Fibroblast of peridontal ligament (primary cell): ENCODE measurements at regions not wholly inside any gene's neighbourhood (a gene's known extent, or its start where the extent isn't known, plus 50 kb on each side); places are given as distances from the start of the nearest gene placed in this dataset.

Experiments
- DNase-seq: peaks from one replicate; pipeline ENCODE4 v3.0.0-alpha.2; 2010; ENCODE audit errors: extremely low read depth

DNA sequence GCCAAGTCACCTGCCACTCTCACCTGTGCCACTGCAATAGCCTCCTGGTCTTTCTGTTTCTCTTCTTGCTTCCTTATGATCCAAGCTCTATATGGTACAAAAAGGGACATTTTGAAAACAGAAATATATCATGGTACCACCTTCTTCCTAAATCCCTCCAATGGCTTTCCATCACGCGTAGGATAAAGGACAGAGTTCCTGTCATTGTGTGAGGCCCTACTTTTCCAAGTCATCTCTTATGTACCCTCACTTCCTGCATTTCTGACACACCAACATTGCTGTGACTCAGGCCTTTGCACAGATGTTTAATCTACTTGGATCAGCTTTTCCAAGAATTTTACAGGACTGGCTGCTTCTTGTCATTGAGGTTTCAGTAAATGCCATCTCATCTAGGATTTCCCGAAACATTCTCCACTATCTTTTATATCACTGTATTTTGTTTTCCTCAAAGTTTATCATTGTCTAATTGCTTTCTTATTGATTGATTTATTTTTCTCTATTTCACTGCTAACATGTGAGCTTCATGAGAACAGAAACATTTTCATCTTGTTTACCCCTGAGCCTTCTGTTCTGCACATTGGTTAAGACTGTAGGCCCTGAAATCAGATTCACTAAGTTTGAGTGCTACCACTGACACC lies 426.1 kb upstream of the FANCL start:
- no peak for DNase-seq

DNA sequence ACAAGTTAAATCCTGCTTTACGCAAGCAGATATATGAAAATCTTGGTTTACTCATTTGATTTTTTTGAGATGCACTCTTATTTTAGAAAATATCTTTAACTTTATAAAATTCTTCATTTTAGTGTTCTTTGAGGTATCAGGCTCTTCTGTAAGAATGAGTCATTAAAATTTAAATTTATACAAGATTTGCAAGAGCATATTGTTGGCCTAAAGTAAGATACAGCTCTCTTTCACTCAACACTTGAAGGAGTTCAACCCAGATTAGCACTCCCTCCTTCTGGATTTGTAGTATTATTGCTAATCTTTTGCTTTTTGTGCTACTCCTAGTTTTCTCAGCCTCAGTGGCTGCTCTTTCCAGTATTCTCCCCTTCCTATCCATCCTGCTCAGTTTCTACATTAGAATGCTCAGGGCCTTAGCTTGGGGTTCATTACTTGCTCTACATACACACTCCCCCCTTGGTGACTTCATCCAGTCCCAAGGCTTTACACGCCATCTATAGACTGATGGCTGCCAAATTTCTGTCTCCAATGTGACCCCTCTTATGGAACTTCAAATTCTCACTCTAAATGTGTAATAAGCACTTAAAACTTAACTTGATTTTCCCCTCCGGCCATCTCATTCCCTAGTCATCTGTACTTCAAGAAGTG lies 425.3 kb upstream of the FANCL start:
- DNase-seq = no peak

DNA sequence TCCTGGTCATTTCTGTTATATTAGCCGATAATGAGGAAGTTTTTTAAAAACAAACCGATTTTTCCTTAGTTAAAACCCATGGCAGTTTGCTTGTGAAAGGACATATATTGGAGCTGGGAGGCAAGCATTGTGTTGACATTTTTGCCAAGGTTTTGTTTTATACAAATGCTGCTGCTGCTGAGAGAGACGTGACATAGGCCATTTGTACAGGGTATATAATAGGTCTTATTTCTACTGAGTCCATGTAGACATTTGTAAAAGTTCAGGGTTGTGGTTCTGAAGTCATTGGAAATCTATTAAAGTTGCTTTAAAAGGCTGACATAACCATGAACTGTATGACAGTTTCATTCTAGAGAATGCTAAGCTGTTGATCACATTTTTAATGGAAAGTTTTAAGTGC lies 424.0 kb upstream of the FANCL start:
- no peak for DNase-seq

DNA sequence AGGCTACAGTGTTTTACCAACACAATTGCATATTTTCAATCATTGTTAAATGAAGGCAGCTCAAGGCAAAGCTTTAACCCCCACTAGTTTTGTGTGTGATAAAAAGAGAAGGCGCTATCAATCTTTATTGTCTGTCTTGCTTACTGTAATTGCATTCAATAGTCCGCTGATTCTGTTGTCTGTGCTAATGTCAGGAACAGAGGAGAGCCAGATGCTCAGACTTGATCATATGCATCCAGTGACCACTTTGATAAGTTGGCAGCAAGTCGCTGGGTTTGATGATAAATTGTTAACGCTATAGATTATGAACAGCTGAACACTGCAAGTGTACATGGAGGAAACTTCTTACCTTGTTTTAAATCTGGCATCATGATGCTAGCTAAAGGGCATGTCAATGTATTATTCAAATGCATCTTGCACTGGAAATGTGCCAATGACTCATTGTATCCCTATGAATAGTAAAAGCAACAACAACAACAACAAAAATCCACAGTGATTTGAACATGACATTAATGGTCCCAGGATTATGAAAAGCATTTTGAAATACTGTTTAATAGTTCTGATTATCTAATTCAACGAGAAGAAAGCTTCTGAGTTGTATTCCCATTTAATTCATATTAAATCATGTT lies 423.5 kb upstream of the FANCL start:
- DNase-seq = no peak

DNA sequence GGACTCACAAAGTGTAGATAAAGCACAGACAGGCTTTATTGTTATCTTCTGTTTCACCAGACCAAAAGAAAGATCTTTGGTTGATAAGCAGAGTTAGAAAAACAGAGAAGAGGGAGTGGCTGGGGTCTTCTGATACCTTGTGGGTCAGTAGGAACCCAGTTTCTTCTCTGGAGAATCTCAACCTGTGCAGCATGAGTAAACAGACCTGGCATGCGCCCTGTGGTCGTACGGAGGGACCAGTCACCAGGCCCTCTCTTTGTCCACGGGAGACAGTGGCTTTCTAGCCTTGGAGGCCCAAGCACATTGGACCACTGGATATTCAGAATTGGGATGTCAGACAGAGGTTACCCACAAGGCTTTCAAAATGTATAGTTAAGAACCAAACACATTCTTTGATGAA lies 418.9 kb upstream of the FANCL start:
- no peak for DNase-seq

DNA sequence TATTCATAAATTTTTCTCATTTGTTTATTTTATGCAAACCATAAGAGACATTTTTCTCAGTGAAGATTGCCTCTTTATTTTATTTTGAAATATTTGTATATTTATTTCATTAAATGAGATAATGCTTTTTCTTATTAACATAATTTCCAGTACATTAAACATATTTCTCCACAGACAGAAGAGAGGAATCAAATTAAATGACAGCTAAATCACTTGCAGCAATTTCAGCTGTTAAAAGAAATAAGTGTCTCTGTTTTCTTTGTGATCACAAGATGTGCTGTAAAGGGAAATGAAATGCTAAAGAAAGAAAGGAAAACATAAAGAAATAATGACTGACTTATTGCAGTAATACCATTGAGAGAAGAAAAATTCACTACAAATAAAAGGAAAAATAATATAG lies 414.0 kb upstream of the FANCL start:
- no peak for DNase-seq

DNA sequence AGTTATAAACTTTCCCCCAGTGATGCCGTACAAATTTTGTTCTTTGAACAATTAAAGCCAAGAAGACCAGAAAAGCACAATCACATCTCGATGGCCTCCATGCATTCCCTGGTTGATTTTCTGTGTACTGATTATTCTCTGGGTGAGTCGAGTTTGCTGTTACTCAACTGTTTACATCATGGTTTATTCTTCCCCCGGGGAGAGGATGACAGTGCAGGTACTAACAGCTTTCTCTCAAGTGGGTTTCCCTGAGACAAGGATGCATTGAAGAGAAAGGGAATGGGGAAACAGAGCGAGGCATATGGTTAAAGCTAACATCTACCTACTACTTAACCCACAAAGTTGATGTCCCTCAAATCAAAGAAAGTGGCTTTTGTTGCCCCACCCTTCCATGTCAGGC lies 410.8 kb upstream of the FANCL start:
- no peak for DNase-seq

DNA sequence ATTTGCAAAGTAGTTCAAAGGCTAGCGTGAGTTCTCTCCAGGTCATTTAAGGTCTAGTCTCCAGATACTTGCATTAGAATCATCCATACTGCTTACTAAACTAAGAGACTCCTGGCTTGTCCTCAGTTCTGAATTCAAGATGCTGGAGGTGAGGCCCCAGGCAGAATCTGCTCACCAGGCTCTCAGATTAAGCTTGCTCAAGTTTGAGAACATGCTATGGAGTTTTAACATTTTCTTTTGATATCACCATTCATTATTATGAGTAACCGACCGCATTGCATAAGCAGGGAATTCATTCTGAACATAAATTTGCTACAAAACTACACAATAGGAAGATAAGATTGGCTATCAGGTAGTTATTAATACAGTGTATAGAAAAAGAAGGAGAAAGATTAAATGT lies 409.7 kb upstream of the FANCL start:
- DNase-seq = no peak

DNA sequence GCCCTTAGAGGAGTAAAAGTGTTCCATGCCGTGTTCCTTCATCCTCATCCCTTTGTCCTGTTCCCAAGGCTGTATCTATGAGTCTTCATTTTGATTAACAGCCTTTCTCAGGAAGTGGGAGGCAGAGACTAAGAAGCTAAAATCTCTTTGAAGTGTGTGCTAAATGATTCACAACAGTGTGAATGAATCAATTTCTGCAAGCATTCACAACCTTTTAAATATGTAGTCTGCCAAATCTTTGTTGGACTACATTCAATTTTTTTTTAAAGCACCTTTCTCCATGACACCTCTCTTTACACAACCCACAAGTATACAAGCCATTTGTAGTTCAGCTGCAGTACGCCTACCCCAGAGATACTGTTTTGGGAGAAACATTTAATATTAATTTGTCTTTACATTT lies 408.6 kb upstream of the FANCL start:
- DNase-seq = no peak

DNA sequence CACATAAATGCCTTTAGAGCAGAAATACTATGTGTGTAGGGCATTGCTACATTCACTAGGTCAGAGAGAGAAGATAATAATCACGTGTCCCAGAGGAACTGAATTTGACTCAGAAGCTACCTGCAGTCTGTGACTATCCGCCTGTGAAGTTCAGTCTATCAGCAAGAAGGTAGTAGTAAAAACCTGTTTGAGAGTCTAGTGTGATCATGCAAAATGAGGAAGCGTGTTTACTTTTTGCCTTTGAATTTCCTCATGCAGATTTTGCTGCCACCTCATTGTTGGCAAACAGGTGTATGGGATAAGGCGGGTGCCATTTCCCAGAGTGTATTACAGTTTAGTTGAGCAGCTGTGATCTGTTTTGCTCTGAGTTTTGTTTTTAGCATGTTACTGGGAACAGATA lies 403.9 kb upstream of the FANCL start:
- no peak for DNase-seq

DNA sequence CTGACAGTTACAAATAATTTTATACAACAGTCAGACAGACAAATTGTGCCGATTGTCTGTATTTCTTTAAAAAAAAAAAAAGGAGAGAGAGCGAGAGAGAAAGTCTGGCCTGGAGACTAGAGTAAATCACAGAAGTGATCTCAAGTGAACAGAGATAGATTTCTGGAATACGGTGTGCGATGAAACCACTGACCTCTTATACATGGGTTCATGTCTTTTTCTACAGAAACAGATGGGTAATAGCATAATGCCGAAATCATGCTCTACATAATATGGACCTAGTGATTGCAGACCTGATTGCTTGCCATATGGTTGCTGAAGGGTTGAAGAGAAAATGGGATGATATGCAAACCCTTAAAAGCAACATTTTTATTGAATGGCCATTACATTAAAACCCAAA lies 403.3 kb upstream of the FANCL start:
- DNase-seq = no peak

DNA sequence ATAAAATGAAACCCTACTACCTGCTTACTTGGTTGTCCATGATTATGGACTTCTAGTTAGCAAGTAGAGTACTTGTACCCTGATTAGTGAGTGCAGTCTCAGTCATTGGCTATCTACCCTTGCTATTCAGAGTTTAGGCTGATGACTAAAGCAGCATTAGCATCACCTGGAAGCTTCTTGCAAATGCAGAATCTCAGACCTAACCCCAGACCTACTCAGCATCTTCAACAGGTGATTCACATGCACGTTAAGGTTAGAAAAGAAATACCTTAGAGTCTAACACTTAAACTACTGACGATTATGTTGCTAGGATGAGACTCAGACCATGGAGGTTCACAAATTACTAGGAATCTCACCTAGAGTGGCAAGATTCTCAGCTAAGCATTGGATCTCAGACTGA lies 399.9 kb upstream of the FANCL start:
- DNase-seq = no peak

DNA sequence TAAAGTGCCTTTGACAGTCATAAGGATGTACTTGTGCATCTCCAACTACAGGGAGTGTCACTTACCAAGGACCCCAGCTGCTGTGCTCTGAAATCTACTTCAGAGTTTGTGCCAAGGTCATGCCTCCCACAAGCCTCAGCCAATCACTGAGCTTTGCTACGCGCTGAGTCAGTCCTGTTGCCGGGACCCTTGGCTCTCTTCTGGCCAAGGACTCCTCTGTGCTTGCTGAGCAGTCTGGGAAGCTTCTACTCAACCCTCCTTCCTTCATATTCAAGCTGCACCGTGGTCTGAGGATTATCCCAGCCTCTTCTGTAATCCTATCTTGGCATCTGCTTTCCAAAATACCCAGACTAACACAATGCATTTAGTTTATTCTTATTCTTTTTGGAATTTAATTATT lies 398.9 kb upstream of the FANCL start:
- DNase-seq = no peak

DNA sequence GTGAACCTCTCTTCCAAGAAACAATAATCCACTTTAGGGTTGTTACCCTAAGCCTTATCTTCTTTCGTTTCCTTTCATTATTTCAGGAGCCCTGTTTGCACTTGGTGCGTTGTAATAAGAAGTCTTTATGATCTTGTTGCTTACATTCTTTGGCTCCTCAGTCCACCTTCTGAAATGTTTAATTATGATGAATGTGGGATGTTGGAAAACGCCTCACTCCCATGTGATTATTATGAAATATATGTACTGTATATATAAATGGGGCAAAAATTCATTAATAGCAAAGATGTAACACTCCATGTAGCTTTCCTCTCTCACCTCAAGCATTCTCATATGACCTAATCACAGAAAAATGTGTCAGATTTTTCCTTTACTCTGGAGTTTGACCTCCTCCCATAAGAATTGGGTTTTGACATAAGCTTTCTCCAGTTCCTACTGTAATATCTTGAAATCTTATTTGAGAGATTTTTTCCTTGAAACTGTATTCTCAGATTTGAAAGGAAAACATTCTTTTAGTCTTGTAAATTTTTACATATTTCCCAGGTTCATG lies 397.2 kb upstream of the FANCL start:
- DNase-seq = no peak

DNA sequence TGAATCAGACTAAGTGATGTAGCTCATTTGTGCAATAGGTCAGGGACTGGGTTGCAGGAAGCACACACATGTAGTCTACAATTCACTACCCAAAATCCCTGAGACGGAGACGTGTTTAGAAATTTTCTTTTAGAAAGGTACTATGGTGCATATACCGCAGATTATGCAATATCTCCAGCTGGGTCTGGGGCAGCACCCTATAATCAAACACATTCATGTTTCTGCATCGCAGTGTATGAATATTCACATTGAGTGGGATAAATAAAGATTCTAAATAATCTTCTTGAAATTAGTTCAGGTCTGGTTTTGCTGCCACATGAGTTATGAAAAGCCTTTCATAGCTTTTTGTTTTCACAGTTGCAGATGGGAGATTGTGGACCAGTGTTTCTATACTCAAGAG lies 395.7 kb upstream of the FANCL start:
- no peak for DNase-seq

DNA sequence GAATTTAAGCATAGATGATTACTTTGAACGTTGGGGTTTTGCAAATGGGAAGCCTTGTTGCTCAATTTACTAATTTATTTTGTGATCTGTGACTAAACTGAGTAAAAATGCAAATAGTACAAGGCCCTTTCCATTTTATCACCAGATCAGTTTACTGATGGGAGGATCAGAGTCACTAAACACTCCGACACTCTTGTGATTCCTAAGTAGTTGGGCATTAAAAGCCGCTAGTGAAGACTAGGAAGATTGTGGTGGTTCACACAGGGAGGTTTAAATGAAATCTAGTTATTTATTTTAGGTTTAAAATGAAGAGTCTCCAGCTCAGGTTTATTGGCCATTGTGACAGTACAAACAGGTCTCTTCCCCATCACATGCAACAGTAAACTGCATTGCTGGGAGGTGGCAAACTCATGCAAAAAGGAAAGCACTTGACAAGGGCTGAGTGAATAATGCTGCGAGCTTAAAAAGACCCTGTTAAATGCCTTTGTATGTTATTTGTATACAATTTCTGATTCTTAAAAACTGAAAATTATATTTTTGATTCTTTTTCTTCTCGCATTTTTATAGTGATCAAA lies 394.8 kb upstream of the FANCL start:
- no peak for DNase-seq

DNA sequence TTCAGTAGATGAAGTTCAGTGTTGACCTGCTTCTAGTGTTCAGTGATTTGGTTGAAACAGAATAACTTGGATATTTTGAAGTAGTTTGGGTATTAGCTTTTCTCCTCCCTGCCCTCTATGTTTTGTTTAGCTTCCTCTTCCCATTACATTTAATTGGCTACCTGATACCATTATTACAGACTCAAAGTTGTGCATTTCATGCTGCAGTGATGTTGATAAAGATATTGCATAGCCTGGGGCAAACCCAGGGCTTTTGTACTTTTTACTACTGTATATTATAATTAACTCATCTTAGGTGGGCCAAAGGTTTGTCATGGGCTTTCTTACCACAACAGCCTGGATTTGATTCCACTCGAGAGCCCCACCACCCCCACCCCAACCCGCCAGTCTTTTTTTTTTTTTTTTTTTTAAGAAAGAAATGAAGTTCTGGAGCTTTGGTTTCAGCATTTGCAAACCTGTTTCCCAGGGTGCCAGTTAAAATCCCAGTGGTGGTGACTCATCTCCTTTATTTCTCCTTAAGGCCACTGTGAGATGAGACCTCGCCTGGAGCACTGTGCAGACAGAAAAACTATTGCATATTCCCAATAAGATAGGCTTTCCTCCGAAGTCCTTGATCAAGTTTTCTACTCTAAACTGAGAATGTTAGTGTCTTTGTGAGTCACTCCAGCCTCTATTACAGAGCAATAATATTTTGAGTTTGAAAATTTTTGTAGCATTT lies 393.7 kb upstream of the FANCL start:
- no peak for DNase-seq

DNA sequence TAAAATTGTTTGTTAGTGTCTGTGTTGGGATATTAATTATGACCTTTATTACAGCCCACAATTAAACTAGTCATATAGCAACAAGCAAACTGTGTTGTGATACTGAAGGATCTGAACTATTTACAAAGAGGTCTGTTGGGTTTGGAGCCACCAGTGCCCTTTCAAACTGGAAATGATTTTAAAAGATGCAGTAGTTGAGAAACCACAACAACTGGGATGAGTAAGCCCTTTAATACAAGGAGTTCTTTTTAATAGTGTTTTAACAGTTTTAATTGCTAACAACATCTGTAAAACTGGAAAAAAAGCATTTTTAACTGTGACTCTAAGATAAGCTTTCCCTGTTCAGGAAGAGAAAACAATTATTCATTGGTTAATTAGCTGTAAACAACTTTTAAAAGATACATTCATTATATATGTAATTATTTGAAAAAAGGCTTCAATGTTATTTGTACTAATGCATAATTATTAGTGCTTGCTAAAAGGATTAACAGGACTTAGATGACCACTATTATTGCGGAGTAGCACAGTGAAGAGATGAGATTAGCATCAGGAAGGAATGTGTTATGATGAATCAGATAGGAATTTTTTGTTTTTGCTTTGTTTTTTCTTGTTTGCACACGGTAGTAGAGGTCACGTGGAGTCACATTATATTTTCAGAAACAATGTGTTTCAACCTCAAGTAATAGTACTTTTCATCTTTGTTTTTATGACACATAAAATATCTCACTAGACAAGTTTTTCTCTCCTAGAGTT lies 392.7 kb upstream of the FANCL start:
- no peak for DNase-seq

DNA sequence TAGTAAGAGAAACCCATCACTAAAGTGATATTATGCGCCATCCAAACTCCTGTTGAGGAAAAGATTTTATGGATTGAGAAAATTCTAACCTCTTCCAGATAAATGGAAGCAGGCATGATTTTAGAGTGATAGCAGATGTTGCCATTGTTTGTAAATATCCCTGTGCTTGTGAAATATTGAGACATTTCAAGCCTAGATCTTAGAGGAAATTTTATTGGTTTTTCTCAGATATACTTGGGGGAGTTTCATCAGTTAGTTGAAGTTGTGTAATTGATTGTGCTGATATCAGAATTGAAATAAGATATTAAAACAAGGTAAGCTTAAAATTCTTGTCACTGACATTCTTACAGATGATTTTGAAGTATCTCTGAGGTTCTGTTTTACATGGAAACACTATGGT lies 390.9 kb upstream of the FANCL start:
- DNase-seq = no peak

DNA sequence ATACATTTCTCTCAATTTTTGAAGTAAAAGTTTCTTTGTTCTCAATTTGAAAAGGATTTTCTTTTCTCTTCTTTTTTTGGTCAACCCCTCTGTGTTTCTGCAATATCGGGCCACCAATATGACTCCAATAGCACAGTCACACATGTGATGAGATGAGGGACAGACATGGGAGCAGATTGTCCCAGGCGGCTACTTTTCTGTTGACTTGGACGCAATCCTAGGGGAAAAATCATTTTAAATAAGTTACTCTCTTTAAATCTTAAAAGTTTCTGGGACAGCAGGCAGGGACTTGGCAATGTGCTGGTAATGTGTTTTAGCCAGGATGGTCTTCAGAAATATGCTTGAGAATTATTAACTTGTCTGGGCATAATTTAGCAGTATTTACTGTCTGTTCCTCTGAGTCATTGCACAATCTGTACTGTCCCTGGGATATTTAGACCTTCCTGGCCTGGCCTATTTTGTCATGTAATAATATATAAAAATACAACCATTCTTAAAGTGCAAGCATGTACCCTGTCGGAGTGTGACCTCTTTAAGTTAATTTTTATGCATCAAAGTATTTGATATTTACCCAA lies 388.5 kb upstream of the FANCL start:
- DNase-seq = no peak

DNA sequence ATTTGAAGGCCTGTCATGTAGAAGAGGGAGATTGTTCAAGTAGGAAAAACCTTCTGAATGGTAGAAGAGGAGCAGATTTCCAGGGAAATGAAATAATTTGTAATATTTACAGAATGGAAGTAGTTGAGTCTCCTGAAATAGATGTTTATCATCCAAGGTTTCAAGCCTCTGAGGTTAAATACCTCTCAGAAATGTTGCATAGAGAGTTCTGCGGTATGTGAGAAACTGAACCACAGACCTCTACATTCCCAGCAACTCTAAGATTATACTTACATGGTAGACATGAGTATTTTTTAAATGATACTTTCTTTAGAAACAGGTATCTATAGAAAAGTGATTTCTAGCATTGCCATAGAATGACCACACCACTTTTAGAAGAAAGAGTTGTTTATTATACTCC lies 379.8 kb upstream of the FANCL start:
- no peak for DNase-seq
